PC-3 (cell line): ENCODE measurements at regions not wholly inside any gene's neighbourhood (a gene's known extent, or its start where the extent isn't known, plus 50 kb on each side); places are given as distances from the start of the nearest gene placed in this dataset.

Source experiments
- ATAC-seq: fragments of 200-7000 bp; cut with Tn5 transposase; 2 replicates; pipeline ENCODE4 v1.9.1; 2020; ENCODE audit warnings: mild to moderate bottlenecking, moderate library complexity
- BruUV-seq: library from RNA; stranded (reverse); fragments of 400-500 nt; replicated peaks from 2 replicates; lab custom pipeline; 2021; lab: Mats Ljungman, UMichigan
- CTCF ChIA-PET: fragments of 300-600 bp; sonication (Branson Sonifier 250); formaldehyde crosslinking; loops from one replicate; lab custom pipeline; 2022; ENCODE audit warnings: antibody characterized with exemption; lab: Charles Lee
- POLR2A ChIA-PET: fragments of 300-600 bp; sonication (Branson Sonifier 250); formaldehyde crosslinking; loops from one replicate; lab custom pipeline; 2022; ENCODE audit warnings: antibody characterized with exemption; ENCODE audit not compliant: unreplicated experiment; lab: Charles Lee
- DNase-seq: peaks from one replicate; pipeline ENCODE4 v3.0.0-alpha.2; 2015
- H2AFZ ChIP-seq: fragments of 300-600 bp; sonication (generic); 2 replicates; pipeline ENCODE4 v1.6.0; 2016; ENCODE audit warnings: antibody characterized with exemption, low read length
- H3F3A ChIP-seq: fragments of 300-600 bp; sonication (generic); one replicate; pipeline ENCODE4 v1.6.0; 2017; ENCODE audit warnings: antibody characterized with exemption, low read length, control low read depth, mild to moderate bottlenecking; ENCODE audit not compliant: unreplicated experiment
- H3K27ac ChIP-seq: fragments of 300-600 bp; sonication (generic); 2 replicates; pipeline ENCODE4 v1.5.1; 2016; ENCODE audit warnings: mild to moderate bottlenecking, low read length
- H3K27me3 ChIP-seq: fragments of 300-600 bp; sonication (generic); 2 replicates; pipeline ENCODE4 v1.6.1; 2016; ENCODE audit warnings: low read length, mixed read lengths
- H3K36me3 ChIP-seq: fragments of 300-600 bp; sonication (generic); 2 replicates; pipeline ENCODE4 v1.6.1; 2016; ENCODE audit warnings: low read depth, mixed run types, low read length, mixed read lengths
- H3K4me1 ChIP-seq: fragments of 300-600 bp; sonication (generic); 2 replicates; pipeline ENCODE4 v1.5.1; 2016; ENCODE audit warnings: low read length; ENCODE audit not compliant: insufficient read depth
- H3K4me2 ChIP-seq: fragments of 300-600 bp; sonication (generic); 2 replicates; pipeline ENCODE4 v1.6.0; 2016; ENCODE audit warnings: low read length
- H3K4me3 ChIP-seq: fragments of 300-600 bp; sonication (generic); 2 replicates; pipeline ENCODE4 v1.5.1; 2016; ENCODE audit warnings: mild to moderate bottlenecking, low read length, mixed read lengths
- H3K79me2 ChIP-seq: fragments of 300-600 bp; sonication (generic); 2 replicates; pipeline ENCODE4 v1.6.1; 2017; ENCODE audit warnings: low read length, mixed read lengths
- H3K9ac ChIP-seq: fragments of 300-600 bp; sonication (generic); 2 replicates; pipeline ENCODE4 v1.6.0; 2016; ENCODE audit warnings: mild to moderate bottlenecking, low read length
- H3K9me2 ChIP-seq: fragments of 300-600 bp; sonication (generic); replicated peaks from 2 replicates; pipeline ENCODE4 v1.6.1; 2016; ENCODE audit warnings: mixed run types, low read length, mixed read lengths
- H3K9me3 ChIP-seq: fragments of 300-600 bp; sonication (generic); 2 replicates; pipeline ENCODE4 v1.6.1; 2016; ENCODE audit warnings: low read length, mixed read lengths
- H4K20me1 ChIP-seq: fragments of 300-600 bp; sonication (generic); 2 replicates; pipeline ENCODE4 v1.6.1; 2016; ENCODE audit warnings: low read length, mixed read lengths
- EZH2 ChIP-seq: fragments of 300-600 bp; sonication (generic); IDR thresholded peaks from one replicate; pipeline ENCODE4 v1.6.1; 2017; ENCODE audit warnings: antibody characterized with exemption, mild to moderate bottlenecking, low read length; ENCODE audit not compliant: unreplicated experiment
- EZH2phosphoT487 ChIP-seq: fragments of 300-600 bp; sonication (generic); IDR thresholded peaks from 2 replicates; pipeline ENCODE4 v1.6.1; 2018; ENCODE audit warnings: mild to moderate bottlenecking, antibody characterized with exemption, low read length, borderline replicate concordance
- intact Hi-C: fragments of 100-400 bp; cut with micrococcal nuclease; formaldehyde crosslinking; loops from 2 replicates; pipeline ENCODE4 v1.9.0; 2023
- TF ChIP-seq, protein P1 (sequence below): fragments of 300-600 bp; sonication (generic); conservative IDR thresholded peaks from 2 replicates; pipeline ENCODE4 v1.5.1; 2017; ENCODE audit warnings: antibody characterized with exemption, low read depth, mild to moderate bottlenecking, low read length

DNA sequence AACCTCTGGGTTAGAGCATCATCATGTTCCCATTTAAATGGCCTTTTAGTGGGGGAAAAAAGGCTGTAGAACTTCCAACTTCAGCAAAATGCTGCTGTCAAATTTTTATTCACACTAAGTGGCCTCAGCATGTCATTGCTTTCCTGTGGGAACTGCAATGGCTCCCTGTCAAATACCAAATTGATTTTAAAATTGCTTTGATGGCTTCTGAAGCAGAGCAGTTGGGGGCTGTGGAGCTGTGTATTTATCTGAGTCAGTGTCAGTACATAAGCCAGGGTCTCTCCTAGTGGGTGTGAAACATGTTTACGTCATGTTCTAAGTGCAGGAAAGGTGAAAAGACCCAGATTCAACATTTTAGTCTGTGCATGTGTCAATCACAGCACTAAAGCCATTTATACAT is 171.3 kb downstream of the CDH19 start:
- no TSS peak for BruUV-seq
- no peak overlapping the region for H3K27ac ChIP-seq
- intact Hi-C loops = no loop called here

DNA sequence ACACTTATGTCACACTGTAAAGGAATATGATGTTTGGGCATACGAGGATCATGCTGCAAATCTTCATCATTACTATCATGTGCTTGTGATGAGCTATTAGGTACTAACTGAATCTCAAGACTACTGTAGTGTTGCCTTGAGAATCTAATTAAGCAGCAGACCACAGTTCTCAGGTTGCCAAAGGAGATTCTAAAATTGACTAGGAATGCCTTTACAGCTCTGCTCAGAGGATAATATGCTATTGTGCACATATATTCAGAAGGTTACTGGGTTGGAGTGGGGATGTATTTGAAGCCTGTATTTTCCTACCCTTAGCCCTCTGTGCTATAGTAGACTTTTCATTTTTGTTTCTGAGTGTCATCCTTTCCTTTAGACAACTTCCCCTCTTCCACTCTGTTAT is 175.1 kb downstream of the CDH19 start:
- POLR2A ChIA-PET = no interaction called here
- TF ChIP-seq, protein P1, sequence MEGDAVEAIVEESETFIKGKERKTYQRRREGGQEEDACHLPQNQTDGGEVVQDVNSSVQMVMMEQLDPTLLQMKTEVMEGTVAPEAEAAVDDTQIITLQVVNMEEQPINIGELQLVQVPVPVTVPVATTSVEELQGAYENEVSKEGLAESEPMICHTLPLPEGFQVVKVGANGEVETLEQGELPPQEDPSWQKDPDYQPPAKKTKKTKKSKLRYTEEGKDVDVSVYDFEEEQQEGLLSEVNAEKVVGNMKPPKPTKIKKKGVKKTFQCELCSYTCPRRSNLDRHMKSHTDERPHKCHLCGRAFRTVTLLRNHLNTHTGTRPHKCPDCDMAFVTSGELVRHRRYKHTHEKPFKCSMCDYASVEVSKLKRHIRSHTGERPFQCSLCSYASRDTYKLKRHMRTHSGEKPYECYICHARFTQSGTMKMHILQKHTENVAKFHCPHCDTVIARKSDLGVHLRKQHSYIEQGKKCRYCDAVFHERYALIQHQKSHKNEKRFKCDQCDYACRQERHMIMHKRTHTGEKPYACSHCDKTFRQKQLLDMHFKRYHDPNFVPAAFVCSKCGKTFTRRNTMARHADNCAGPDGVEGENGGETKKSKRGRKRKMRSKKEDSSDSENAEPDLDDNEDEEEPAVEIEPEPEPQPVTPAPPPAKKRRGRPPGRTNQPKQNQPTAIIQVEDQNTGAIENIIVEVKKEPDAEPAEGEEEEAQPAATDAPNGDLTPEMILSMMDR = no peak
- no peak for TF ChIP-seq EZH2phosphoT487
- no peak for TF ChIP-seq EZH2
- Histone ChIP-seq H3K4me1 (no peaks in the 10 kb centered on the region), H3K9ac (no peak overlapping the region), H3K27ac (no peak overlapping the region), H3K9me2 (no peaks in the 10 kb centered on the region), H3K4me2 (no peak overlapping the region), H3K27me3 (no peaks in the 10 kb centered on the region), H2AFZ (no peak overlapping the region), H4K20me1 (no peaks in the 10 kb centered on the region), H3K4me3 (no peak overlapping the region), H3F3A (no peaks in the 10 kb centered on the region), H3K36me3 (no peaks in the 10 kb centered on the region), H3K79me2 (no peaks in the 10 kb centered on the region), H3K9me3 (no peaks in the 10 kb centered on the region)
- DNase-seq = no peak
- CTCF ChIA-PET = no interaction called here
- BruUV-seq = no TSS peak
- intact Hi-C loops = no loop called here
- ATAC-seq = no peak

More for the DNA sequence above, 171.3 kb downstream of the CDH19 start:
- Histone ChIP-seq H3K9me3 (no peaks in the 10 kb centered on the region), H3K4me3 (no peak overlapping the region), H3F3A (no peaks in the 10 kb centered on the region), H3K79me2 (no peaks in the 10 kb centered on the region), H4K20me1 (no peaks in the 10 kb centered on the region), H3K4me2 (no peak overlapping the region), H3K27me3 (no peaks in the 10 kb centered on the region), H3K9ac (no peak overlapping the region), H3K4me1 (no peaks in the 10 kb centered on the region), H2AFZ (no peak overlapping the region), H3K9me2 (no peaks in the 10 kb centered on the region), H3K36me3 (no peaks in the 10 kb centered on the region)
- CTCF ChIA-PET = no interaction called here
- DNase-seq = no peak
- ATAC-seq = no peak
- POLR2A ChIA-PET = no interaction called here
- no peak for TF ChIP-seq EZH2
- TF ChIP-seq, protein P1 = no peak
- TF ChIP-seq EZH2phosphoT487 = no peak

DNA sequence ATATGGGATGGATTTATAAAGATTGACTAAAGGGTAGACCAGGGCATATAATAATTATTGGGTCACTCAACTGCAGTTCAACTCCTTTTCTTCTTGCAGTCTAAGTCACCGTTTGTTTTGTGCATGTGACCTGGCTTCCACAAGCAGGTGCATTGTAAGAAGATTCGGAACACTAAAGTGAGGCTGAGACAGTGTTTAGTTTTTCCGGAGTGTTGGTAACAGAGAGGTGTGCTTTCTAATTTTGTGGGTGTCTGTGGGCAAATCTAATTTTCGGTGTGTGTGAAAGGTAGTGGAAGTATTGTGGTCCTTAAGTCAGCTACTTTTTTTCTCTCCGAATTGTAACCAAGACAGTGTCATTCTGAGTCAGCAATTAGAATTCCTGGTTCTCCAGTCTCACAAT is 184.5 kb downstream of the CDH19 start:
- ChIA-PET CTCF (no interaction called here), POLR2A (interaction anchor here (0.6 kb wide), 1 partner anchor 46 kb away, joined by 4 read pairs; no protein-coding TSS in a partner anchor)
- Histone ChIP-seq H3K4me1 (no peaks in the 10 kb centered on the region), H3K27ac (no peak overlapping the region), H3K9me3 (no peaks in the 10 kb centered on the region), H3K36me3 (no peaks in the 10 kb centered on the region), H3K79me2 (no peaks in the 10 kb centered on the region), H2AFZ (no peak overlapping the region), H3K4me3 (no peak overlapping the region), H3K27me3 (no peaks in the 10 kb centered on the region), H3K4me2 (no peak overlapping the region), H4K20me1 (no peaks in the 10 kb centered on the region), H3F3A (no peaks in the 10 kb centered on the region), H3K9ac (no peak overlapping the region), H3K9me2 (no peaks in the 10 kb centered on the region)
- ATAC-seq (no peak), DNase-seq (no peak)
- BruUV-seq = no TSS peak
- intact Hi-C loops = no loop called here
- TF ChIP-seq, protein P1 = no peak
- TF ChIP-seq EZH2phosphoT487 = no peak
- no peak for TF ChIP-seq EZH2
